IMR-90 (cell line): ENCODE measurements at regions not wholly inside any gene's neighbourhood (a gene's known extent, or its start where the extent isn't known, plus 50 kb on each side); places are given as distances from the start of the nearest gene placed in this dataset.

Source experiments
- ATAC-seq: fragments of 200-7000 bp; cut with Tn5 transposase; 2 replicates; pipeline ENCODE4 v1.9.1; 2020; ENCODE audit warnings: low read depth, mild to moderate bottlenecking, moderate library complexity
- BruUV-seq: library from RNA; stranded (reverse); fragments of 400-500 nt; replicated peaks from 2 replicates; lab custom pipeline; 2021; lab: Mats Ljungman, UMichigan
- CTCF ChIA-PET: fragments of 300-600 bp; formaldehyde crosslinking; extraction: SDS; loops from one replicate; lab custom pipeline; 2021; ENCODE audit warnings: antibody characterized with exemption; lab: Yijun Ruan, JAX
- POLR2A ChIA-PET: fragments of 300-600 bp; sonication (Branson Sonifier 250); formaldehyde crosslinking; loops from one replicate; lab custom pipeline; 2022; ENCODE audit warnings: antibody characterized with exemption; ENCODE audit not compliant: unreplicated experiment; lab: Charles Lee
- DNase-seq: peaks from one replicate; pipeline ENCODE4 v3.0.0; 2013
- H2AFZ ChIP-seq: replicated peaks from 2 replicates; pipeline ENCODE3; 2013; ENCODE audit warnings: low read length, mild to moderate bottlenecking; ENCODE audit not compliant: poor library complexity
- H2AK5ac ChIP-seq: 2 replicates; pipeline ENCODE4 v1.6.1; 2013; ENCODE audit warnings: low read depth, low read length, inconsistent platforms
- H2AK9ac ChIP-seq: replicated peaks from 2 replicates; pipeline ENCODE3; 2013; ENCODE audit warnings: mild to moderate bottlenecking, low read depth, low read length, moderate library complexity; ENCODE audit not compliant: poor library complexity
- H2BK120ac ChIP-seq: 2 replicates; pipeline ENCODE4 v1.6.1; 2013; ENCODE audit warnings: low read depth, low read length, inconsistent platforms
- H2BK15ac ChIP-seq: 3 replicates; pipeline ENCODE4 v1.6.1; 2013; ENCODE audit warnings: low read depth, low read length, inconsistent platforms
- H2BK20ac ChIP-seq: 2 replicates; pipeline ENCODE4 v1.6.1; 2013; ENCODE audit warnings: low read depth, mild to moderate bottlenecking, inconsistent platforms, low read length, moderate library complexity
- H2BK5ac ChIP-seq: 2 replicates; pipeline ENCODE4 v1.6.1; 2013; ENCODE audit warnings: mild to moderate bottlenecking, low read depth, low read length, inconsistent platforms; ENCODE audit not compliant: poor library complexity, severe bottlenecking
- H3K14ac ChIP-seq: replicated peaks from 2 replicates; pipeline ENCODE4 v1.6.1; 2013; ENCODE audit warnings: low read depth, low read length, inconsistent platforms
- H3K18ac ChIP-seq: 2 replicates; pipeline ENCODE4 v1.6.1; 2013; ENCODE audit warnings: low read depth, low read length, control low read depth
- H3K23ac ChIP-seq: 2 replicates; pipeline ENCODE4 v1.6.1; 2013; ENCODE audit warnings: low read depth, low read length, inconsistent platforms
- H3K27ac ChIP-seq: 2 replicates; pipeline ENCODE4 v1.5.1; 2013; ENCODE audit warnings: mild to moderate bottlenecking, control low read depth, low read length; ENCODE audit not compliant: insufficient read depth
- H3K27me3 ChIP-seq: 2 replicates; pipeline ENCODE4 v1.6.1; 2013; ENCODE audit warnings: low read length; ENCODE audit not compliant: control insufficient read depth, insufficient read depth
- H3K36me3 ChIP-seq: 2 replicates; pipeline ENCODE4 v1.6.1; 2013; ENCODE audit warnings: low read length, mixed read lengths; ENCODE audit not compliant: control insufficient read depth, insufficient read depth
- H3K4ac ChIP-seq: 2 replicates; pipeline ENCODE4 v1.6.1; 2013; ENCODE audit warnings: low read depth, low read length, inconsistent platforms
- H3K4me1 ChIP-seq: 2 replicates; pipeline ENCODE4 v1.6.1; 2013; ENCODE audit warnings: low read length, mixed read lengths; ENCODE audit not compliant: control insufficient read depth, insufficient read depth
- H3K4me2 ChIP-seq: 2 replicates; pipeline ENCODE4 v1.6.1; 2013; ENCODE audit warnings: low read depth, mild to moderate bottlenecking, control low read depth, low read length, moderate library complexity
- H3K4me3 ChIP-seq: 2 replicates; pipeline ENCODE4 v1.5.1; 2013; ENCODE audit warnings: low read depth, mild to moderate bottlenecking, control low read depth, low read length, moderate library complexity; ENCODE audit not compliant: insufficient read depth
- H3K56ac ChIP-seq: 2 replicates; pipeline ENCODE4 v1.6.1; 2013; ENCODE audit warnings: low read length, inconsistent platforms; ENCODE audit not compliant: insufficient read depth; ENCODE audit errors: extremely low read depth
- H3K79me1 ChIP-seq, 2 experiments: 2 replicates each; pipeline ENCODE4 v1.6.1; 2013; ENCODE audit warnings: low read length in 2 of 2, inconsistent platforms in 1 of 2, low read depth in 1 of 2
- H3K9ac ChIP-seq: 2 replicates; pipeline ENCODE4 v1.6.1; 2013; ENCODE audit warnings: low read depth, low read length, control low read depth
- H3K9me1 ChIP-seq: 2 replicates; pipeline ENCODE4 v1.6.1; 2013; ENCODE audit warnings: low read length, inconsistent platforms; ENCODE audit not compliant: insufficient read depth
- H3K9me3 ChIP-seq: 2 replicates; pipeline ENCODE4 v1.6.1; 2013; ENCODE audit warnings: low read length; ENCODE audit not compliant: control insufficient read depth, insufficient read depth
- H4K20me1 ChIP-seq: 2 replicates; pipeline ENCODE4 v1.6.1; 2013; ENCODE audit warnings: low read length, inconsistent platforms; ENCODE audit not compliant: insufficient read depth
- H4K5ac ChIP-seq: 2 replicates; pipeline ENCODE4 v1.6.1; 2013; ENCODE audit warnings: mild to moderate bottlenecking, low read depth, low read length, control low read depth
- H4K8ac ChIP-seq, 2 experiments: 2 replicates each; pipeline ENCODE4 v1.6.1; 2013; ENCODE audit warnings: low read depth in 2 of 2, low read length in 2 of 2, control low read depth in 1 of 2, inconsistent platforms in 1 of 2
- H4K91ac ChIP-seq: 2 replicates; pipeline ENCODE4 v1.6.1; 2013; ENCODE audit warnings: low read depth, low read length, inconsistent platforms; ENCODE audit not compliant: insufficient read depth
- CEBPB ChIP-seq: IDR thresholded peaks from 2 replicates; pipeline ENCODE4 v1.6.1; 2012; ENCODE audit warnings: low read depth, low read length, improper control_type of control experiment
- FOS ChIP-seq: fragments of 150-350 bp; IDR thresholded peaks from 2 replicates; pipeline ENCODE4 v1.6.1; 2016; ENCODE audit warnings: low read depth, low read length
- MXI1 ChIP-seq: IDR thresholded peaks from 2 replicates; pipeline ENCODE4 v1.6.1; 2012; ENCODE audit warnings: low read depth, mild to moderate bottlenecking, low read length, moderate library complexity, borderline replicate concordance
- NFE2L2 ChIP-seq: fragments of 150-350 bp; IDR thresholded peaks from 2 replicates; pipeline ENCODE4 v1.6.1; 2016; ENCODE audit warnings: low read depth, mild to moderate bottlenecking, low read length
- RCOR1 ChIP-seq: IDR thresholded peaks from 2 replicates; pipeline ENCODE4 v1.6.1; 2012; ENCODE audit warnings: mild to moderate bottlenecking, low read length, improper control_type of control experiment; ENCODE audit not compliant: insufficient replicate concordance
- RFX5 ChIP-seq: IDR thresholded peaks from 2 replicates; pipeline ENCODE4 v1.8.0; 2012; ENCODE audit warnings: low read depth, mild to moderate bottlenecking, low read length, moderate library complexity
- WGBS, 2 experiments: methylation state at CpG; one replicate each; pipeline versions ENCODE4 v1.1.5 to v1.1.7; 2013; ENCODE audit warnings: missing lambda C conversion rate in 2 of 2; ENCODE audit not compliant: insufficient read length in 1 of 2; ENCODE audit errors: extremely low coverage in 2 of 2; 5-methylcytosine and 5-hydroxymethylcytosine counted together
- dilution Hi-C: fragments of 300-500 bp; cut with HindIII; formaldehyde crosslinking; loops from one replicate; pipeline ENCODE4 v1.14.3; 2018; ENCODE audit warnings: low sequenced_read_pairs; ENCODE audit not compliant: unreplicated experiment
- in situ Hi-C: fragments of 300-500 bp; cut with MboI; formaldehyde crosslinking; loops from 3 replicates; pipeline ENCODE4 v1.14.3; 2019; ENCODE audit warnings: low sequenced_read_pairs, inconsistent platforms, mixed read lengths
- intact Hi-C: fragments of 100-400 bp; cut with micrococcal nuclease; formaldehyde crosslinking; loops from 2 replicates; pipeline ENCODE4 v1.10.0; 2022
- TF ChIP-seq, protein P1 (sequence below): fragments of 150-350 bp; IDR thresholded peaks from 2 replicates; pipeline ENCODE4 v1.6.1; 2016; ENCODE audit warnings: low read depth, mild to moderate bottlenecking, low read length, moderate library complexity, borderline replicate concordance
- TF ChIP-seq, protein P2 (sequence below): fragments of 150-350 bp; IDR thresholded peaks from 2 replicates; pipeline ENCODE4 v1.6.1; 2017; ENCODE audit warnings: mild to moderate bottlenecking, antibody characterized with exemption, low read length, low read depth

- Histone ChIP-seq H3K56ac (no peak overlapping the region), H3K18ac (no peak overlapping the region), H3K9me3 (no peaks in the 10 kb centered on the region), H3K27me3 (no peaks in the 10 kb centered on the region), H3K4me1 (no peaks in the 10 kb centered on the region), H3K36me3 (no peaks in the 10 kb centered on the region), H3K27ac (no peak overlapping the region), H2BK120ac (no peak overlapping the region), H4K5ac (no peak overlapping the region), H3K23ac (no peak overlapping the region), H4K91ac (no peak overlapping the region), H3K4ac (no peak overlapping the region), H3K9me1 (no peaks in the 10 kb centered on the region), H2AK5ac (no peak overlapping the region), H2AK9ac (no peak overlapping the region), H2AFZ (no peak overlapping the region), H3K79me1 (no peaks in the 10 kb centered on the region), H2BK20ac (no peak overlapping the region), H4K20me1 (no peaks in the 10 kb centered on the region), H2BK5ac (no peak overlapping the region), H4K8ac (no peak overlapping the region), H3K9ac (no peak overlapping the region), H3K4me2 (no peak overlapping the region), H2BK15ac (no peak overlapping the region), H3K4me3 (no peak overlapping the region), H3K14ac (no peak overlapping the region)
- POLR2A ChIA-PET = no interaction called here
- no peak for DNase-seq
- in situ Hi-C loops (no loop called here), dilution Hi-C loops (no loop called here), intact Hi-C loops (no loop called here)
- CTCF ChIA-PET = interaction anchor here (0.6 kb wide), 1 partner anchor 38 kb away, joined by 3 read pairs; no protein-coding TSS in a partner anchor
- TF ChIP-seq RCOR1 = no peak
- TF ChIP-seq, protein P1, sequence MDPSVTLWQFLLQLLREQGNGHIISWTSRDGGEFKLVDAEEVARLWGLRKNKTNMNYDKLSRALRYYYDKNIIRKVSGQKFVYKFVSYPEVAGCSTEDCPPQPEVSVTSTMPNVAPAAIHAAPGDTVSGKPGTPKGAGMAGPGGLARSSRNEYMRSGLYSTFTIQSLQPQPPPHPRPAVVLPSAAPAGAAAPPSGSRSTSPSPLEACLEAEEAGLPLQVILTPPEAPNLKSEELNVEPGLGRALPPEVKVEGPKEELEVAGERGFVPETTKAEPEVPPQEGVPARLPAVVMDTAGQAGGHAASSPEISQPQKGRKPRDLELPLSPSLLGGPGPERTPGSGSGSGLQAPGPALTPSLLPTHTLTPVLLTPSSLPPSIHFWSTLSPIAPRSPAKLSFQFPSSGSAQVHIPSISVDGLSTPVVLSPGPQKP = no peak
- TF ChIP-seq RFX5 = no peak
- TF ChIP-seq CEBPB = no peak
- no peak for TF ChIP-seq FOS
- TF ChIP-seq NFE2L2 = no peak
- no peak for TF ChIP-seq MXI1
- TF ChIP-seq, protein P2, sequence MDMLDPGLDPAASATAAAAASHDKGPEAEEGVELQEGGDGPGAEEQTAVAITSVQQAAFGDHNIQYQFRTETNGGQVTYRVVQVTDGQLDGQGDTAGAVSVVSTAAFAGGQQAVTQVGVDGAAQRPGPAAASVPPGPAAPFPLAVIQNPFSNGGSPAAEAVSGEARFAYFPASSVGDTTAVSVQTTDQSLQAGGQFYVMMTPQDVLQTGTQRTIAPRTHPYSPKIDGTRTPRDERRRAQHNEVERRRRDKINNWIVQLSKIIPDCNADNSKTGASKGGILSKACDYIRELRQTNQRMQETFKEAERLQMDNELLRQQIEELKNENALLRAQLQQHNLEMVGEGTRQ = no peak
- no TSS peak for BruUV-seq
- 93% methylated on average over 3 of the region's 10 CpGs; no CpG with 5 or more reads in 1 of the 2 experiments for WGBS, 2 experiments
- no peak for ATAC-seq
Observed at GRCh38 chr10:21125471-21126228, 228.5 kb upstream of the NEBL start.
